GM12891 (cell line): ENCODE measurements at regions not wholly inside any gene's neighbourhood (a gene's known extent, or its start where the extent isn't known, plus 50 kb on each side); places are given as distances from the start of the nearest gene placed in this dataset.

Source experiments
- DNase-seq: peaks from one replicate; pipeline ENCODE4 v3.0.0; 2011; ENCODE audit warnings: low spot score; ENCODE audit not compliant: insufficient read length
- FAIRE-seq: peaks from 2 replicates; lab custom pipeline; 2011; peaks lifted over from hg19 to GRCh38; lab: Jason Lieb, UNC
- PAX5 ChIP-seq: IDR thresholded peaks from 2 replicates; pipeline ENCODE4 v1.6.1; 2011; ENCODE audit warnings: low read length, moderate library complexity, mild to moderate bottlenecking; ENCODE audit not compliant: insufficient read depth, severe bottlenecking
- POLR2A ChIP-seq: IDR thresholded peaks from 2 replicates; pipeline ENCODE4 v1.6.1; 2011; ENCODE audit warnings: low read depth, low read length, control low read depth
- POLR2AphosphoS5 ChIP-seq: IDR thresholded peaks from 2 replicates; pipeline ENCODE4 v1.6.1; 2011; ENCODE audit warnings: low read depth, low read length, control low read depth
- POU2F2 ChIP-seq: IDR thresholded peaks from 2 replicates; pipeline ENCODE4 v1.6.1; 2011; ENCODE audit warnings: low read depth, mild to moderate bottlenecking, control low read depth, low read length, moderate library complexity
- SPI1 ChIP-seq: IDR thresholded peaks from 2 replicates; pipeline ENCODE4 v1.6.1; 2011; ENCODE audit warnings: low read depth, low read length, control low read depth
- TAF1 ChIP-seq: IDR thresholded peaks from 2 replicates; pipeline ENCODE4 v1.6.1; 2011; ENCODE audit warnings: low read depth, low read length, control low read depth

GRCh38 chr19:46944918-46945628 lies 74.6 kb upstream of the NPAS1 start:
- DNase-seq (no peak), FAIRE-seq (no peak)
- TF ChIP-seq SPI1, result no peak
- TF ChIP-seq POLR2A, result no peak
- TF ChIP-seq TAF1, result no peak
- no peak for TF ChIP-seq PAX5

GRCh38 chr19:46945694-46946489 lies 73.7 kb upstream of the NPAS1 start:
- TF ChIP-seq SPI1 (no peak), TAF1 (no peak), PAX5 (no peak), POLR2AphosphoS5 (no peak), POLR2A (no peak), POU2F2 (no peak)
- FAIRE-seq, result no peak
- DNase-seq, result no peak

- FAIRE-seq, result no peak
- TF ChIP-seq TAF1, result no peak
- TF ChIP-seq PAX5, result no peak
- no peak for TF ChIP-seq POLR2AphosphoS5
- no peak for TF ChIP-seq POLR2A
- no peak for TF ChIP-seq POU2F2
- TF ChIP-seq SPI1, result no peak
- DNase-seq, result no peak
Measured at GRCh38 chr19:46946611-46947238, 72.9 kb upstream of the NPAS1 start.

GRCh38 chr19:46947866-46948265 lies 71.8 kb upstream of the NPAS1 start:
- DNase-seq (no peak), FAIRE-seq (no peak)
- TF ChIP-seq PAX5 (no peak), POLR2AphosphoS5 (no peak)

- no peak for FAIRE-seq
- DNase-seq, result no peak
- TF ChIP-seq POU2F2 (no peak), SPI1 (no peak), TAF1 (no peak), POLR2A (no peak), POLR2AphosphoS5 (no peak), PAX5 (no peak)
Measured at GRCh38 chr19:46950526-46951170, 69.0 kb upstream of the NPAS1 start.

GRCh38 chr19:46951171-46951986 lies 68.3 kb upstream of the NPAS1 start:
- DNase-seq, result no peak
- TF ChIP-seq POLR2AphosphoS5 (no peak), PAX5 (no peak), SPI1 (no peak), POLR2A (no peak), TAF1 (no peak), POU2F2 (no peak)
- FAIRE-seq, result no peak

- TF ChIP-seq TAF1 (no peak), POU2F2 (no peak), POLR2AphosphoS5 (no peak), SPI1 (no peak), PAX5 (no peak), POLR2A (no peak)
- no peak for DNase-seq
Measured at GRCh38 chr19:46952874-46953273, 66.8 kb upstream of the NPAS1 start.

GRCh38 chr19:46953955-46954501 lies 65.6 kb upstream of the NPAS1 start:
- FAIRE-seq, result no peak

More at GRCh38 chr19:46952874-46953273, 66.8 kb upstream of the NPAS1 start:
- no peak for FAIRE-seq

More at GRCh38 chr19:46953955-46954501, 65.6 kb upstream of the NPAS1 start:
- TF ChIP-seq POLR2AphosphoS5, result no peak
- TF ChIP-seq SPI1, result no peak
- no peak for TF ChIP-seq PAX5
- TF ChIP-seq POU2F2, result no peak
- TF ChIP-seq TAF1, result no peak
- TF ChIP-seq POLR2A, result no peak
- DNase-seq, result no peak
